ENCODE measurements at regions not wholly inside any gene's neighbourhood (a gene's known extent, or its start where the extent isn't known, plus 50 kb on each side); places are given as distances from the start of the nearest gene placed in this dataset.

- TF ChIP-seq ZNF433 (tag by site-specific recombination; IDR thresholded peaks at IDR 0.05; ENCODE audit: low read depth) (no peak), ZNF391 (tag by site-specific recombination; IDR thresholded peaks at IDR 0.05; ENCODE audit: borderline replicate concordance, low read depth) (no peak), GLI4 (tag by site-specific recombination; IDR thresholded peaks at IDR 0.05) (no peak), ZNF266 (tag by site-specific recombination; IDR thresholded peaks at IDR 0.05; ENCODE audit: low read depth) (no peak), SALL2 (tag by site-specific recombination; IDR thresholded peaks at IDR 0.05; ENCODE audit: borderline replicate concordance) (no peak)
- TF ChIP-seq, protein P1, sequence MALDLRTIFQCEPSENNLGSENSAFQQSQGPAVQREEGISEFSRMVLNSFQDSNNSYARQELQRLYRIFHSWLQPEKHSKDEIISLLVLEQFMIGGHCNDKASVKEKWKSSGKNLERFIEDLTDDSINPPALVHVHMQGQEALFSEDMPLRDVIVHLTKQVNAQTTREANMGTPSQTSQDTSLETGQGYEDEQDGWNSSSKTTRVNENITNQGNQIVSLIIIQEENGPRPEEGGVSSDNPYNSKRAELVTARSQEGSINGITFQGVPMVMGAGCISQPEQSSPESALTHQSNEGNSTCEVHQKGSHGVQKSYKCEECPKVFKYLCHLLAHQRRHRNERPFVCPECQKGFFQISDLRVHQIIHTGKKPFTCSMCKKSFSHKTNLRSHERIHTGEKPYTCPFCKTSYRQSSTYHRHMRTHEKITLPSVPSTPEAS (tag by site-specific recombination; IDR thresholded peaks at IDR 0.05), result no peak
- H3K4me1 ChIP-seq (ENCODE audit: control insufficient read depth, insufficient read depth, low read length), result no peaks in the 10 kb centered on the region
- H3K4me3 ChIP-seq (ENCODE audit: low read depth, low read length), result no peak overlapping the region
- ChIA-PET POLR2A (interaction anchor here (0.6 to 1.4 kb wide), 2 partner anchors 289 to 394 kb away, joined by 3 read pairs; partner anchors contain the start of gene ID2), CTCF (interaction anchor here (0.6 kb wide), 1 partner anchor 1068 kb away, joined by 3 read pairs; no protein-coding TSS in a partner anchor)
- H3K27ac ChIP-seq (ENCODE audit: extremely low read depth, low read depth, low read length), result no peak overlapping the region
- H3K36me3 ChIP-seq (ENCODE audit: control insufficient read depth in 2 of 2, insufficient read depth in 1 of 2, low read length in 2 of 2), result no peaks in the 10 kb centered on the region
- no peaks in the 10 kb centered on the region for H3K9me3 ChIP-seq (ENCODE audit: control insufficient read depth, insufficient read depth, low read depth, low read length)
These were observed 393.6 kb upstream of the ID2 start for GRCh38 chr2:8288206-8288605.

GRCh38 chr2:8289111-8289510, 392.7 kb upstream of the ID2 start:
- H3K27ac ChIP-seq (ENCODE audit: extremely low read depth, low read depth, low read length), result no peak overlapping the region
- H3K36me3 ChIP-seq (ENCODE audit: control insufficient read depth in 2 of 2, insufficient read depth in 1 of 2, low read length in 2 of 2), result no peaks in the 10 kb centered on the region
- ChIA-PET CTCF (no interaction called here), POLR2A (interaction anchor here (1.4 kb wide), 1 partner anchor 393 kb away, joined by 3 read pairs; the partner anchor contains the start of gene ID2)
- TF ChIP-seq ZNF112 (tag by site-specific recombination; IDR thresholded peaks at IDR 0.05), result no peak
- no peak for TF ChIP-seq ZNF223 (tag by site-specific recombination; IDR thresholded peaks at IDR 0.05)
- TF ChIP-seq ZNF768 (tag by site-specific recombination; IDR thresholded peaks at IDR 0.05), result no peak
- TF ChIP-seq, protein P2, sequence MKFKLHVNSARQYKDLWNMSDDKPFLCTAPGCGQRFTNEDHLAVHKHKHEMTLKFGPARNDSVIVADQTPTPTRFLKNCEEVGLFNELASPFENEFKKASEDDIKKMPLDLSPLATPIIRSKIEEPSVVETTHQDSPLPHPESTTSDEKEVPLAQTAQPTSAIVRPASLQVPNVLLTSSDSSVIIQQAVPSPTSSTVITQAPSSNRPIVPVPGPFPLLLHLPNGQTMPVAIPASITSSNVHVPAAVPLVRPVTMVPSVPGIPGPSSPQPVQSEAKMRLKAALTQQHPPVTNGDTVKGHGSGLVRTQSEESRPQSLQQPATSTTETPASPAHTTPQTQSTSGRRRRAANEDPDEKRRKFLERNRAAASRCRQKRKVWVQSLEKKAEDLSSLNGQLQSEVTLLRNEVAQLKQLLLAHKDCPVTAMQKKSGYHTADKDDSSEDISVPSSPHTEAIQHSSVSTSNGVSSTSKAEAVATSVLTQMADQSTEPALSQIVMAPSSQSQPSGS (tag by site-specific recombination; IDR thresholded peaks at IDR 0.05; ENCODE audit: low read depth), result no peak
- no peak for TF ChIP-seq EGR2 (tag by site-specific recombination; IDR thresholded peaks at IDR 0.05; ENCODE audit: low read depth)
- TF ChIP-seq KLF10 (tag by site-specific recombination; IDR thresholded peaks at IDR 0.05), result no peak
- no peak for TF ChIP-seq ZNF555 (tag by site-specific recombination; conservative IDR thresholded peaks at IDR 0.05)
- H3K4me1 ChIP-seq (ENCODE audit: control insufficient read depth, insufficient read depth, low read length), result no peaks in the 10 kb centered on the region
- H3K9me3 ChIP-seq (ENCODE audit: control insufficient read depth, insufficient read depth, low read depth, low read length), result no peaks in the 10 kb centered on the region
- H3K4me3 ChIP-seq (ENCODE audit: low read depth, low read length), result no peak overlapping the region

DNA sequence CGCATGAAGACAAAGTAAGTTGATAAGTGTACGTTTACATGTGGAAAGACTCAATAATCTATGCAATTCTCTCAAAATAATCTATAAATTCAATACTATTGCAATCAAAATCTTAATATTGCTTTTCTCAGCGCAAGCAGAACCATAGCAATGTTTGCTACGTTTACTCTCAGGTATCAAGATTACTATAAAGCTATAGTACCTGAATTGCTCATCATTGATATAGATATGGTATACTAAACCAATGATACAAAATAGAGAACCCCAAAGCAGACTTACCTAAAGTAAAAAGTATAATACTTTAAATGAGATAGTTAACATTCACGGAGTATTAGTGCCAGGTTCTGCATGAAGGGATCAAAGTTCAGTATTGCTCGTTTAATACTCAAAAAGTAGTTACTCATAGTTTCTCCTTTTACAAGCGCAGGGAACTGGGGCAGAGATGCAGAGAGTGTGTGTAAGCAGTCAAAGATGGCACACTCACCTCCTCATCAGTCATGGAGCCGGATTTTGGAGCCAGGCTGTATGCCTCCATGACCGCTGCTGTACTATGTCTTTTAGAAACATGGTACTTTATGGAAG, 391.0 kb upstream of the ID2 start:
- ChIA-PET POLR2A (interaction anchor here (0.6 kb wide), 1 partner anchor 1364 kb away, joined by 3 read pairs; no protein-coding TSS in a partner anchor), CTCF (interaction anchor here (0.6 kb wide), 1 partner anchor 28 kb away, joined by 4 read pairs; no protein-coding TSS in a partner anchor)
- Histone ChIP-seq H3K27ac (ENCODE audit: extremely low read depth, low read depth, low read length) (no peak overlapping the region), H3K36me3 (ENCODE audit: control insufficient read depth in 2 of 2, insufficient read depth in 1 of 2, low read length in 2 of 2) (no peaks in the 10 kb centered on the region), H3K9me3 (ENCODE audit: control insufficient read depth, insufficient read depth, low read depth, low read length) (no peaks in the 10 kb centered on the region), H3K4me1 (ENCODE audit: control insufficient read depth, insufficient read depth, low read length) (no peaks in the 10 kb centered on the region), H3K4me3 (ENCODE audit: low read depth, low read length) (no peak overlapping the region)
- no peak for TF ChIP-seq ZNF423 (tag by site-specific recombination; IDR thresholded peaks at IDR 0.05)
- no peak for TF ChIP-seq ZNF133 (tag by site-specific recombination; IDR thresholded peaks at IDR 0.05)
- TF ChIP-seq, protein P3, sequence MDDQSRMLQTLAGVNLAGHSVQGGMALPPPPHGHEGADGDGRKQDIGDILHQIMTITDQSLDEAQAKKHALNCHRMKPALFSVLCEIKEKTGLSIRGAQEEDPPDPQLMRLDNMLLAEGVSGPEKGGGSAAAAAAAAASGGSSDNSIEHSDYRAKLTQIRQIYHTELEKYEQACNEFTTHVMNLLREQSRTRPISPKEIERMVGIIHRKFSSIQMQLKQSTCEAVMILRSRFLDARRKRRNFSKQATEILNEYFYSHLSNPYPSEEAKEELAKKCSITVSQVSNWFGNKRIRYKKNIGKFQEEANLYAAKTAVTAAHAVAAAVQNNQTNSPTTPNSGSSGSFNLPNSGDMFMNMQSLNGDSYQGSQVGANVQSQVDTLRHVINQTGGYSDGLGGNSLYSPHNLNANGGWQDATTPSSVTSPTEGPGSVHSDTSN (CRISPR knock-in tag; IDR thresholded peaks at IDR 0.05), result no peak
- TF ChIP-seq ZNF768 (tag by site-specific recombination; IDR thresholded peaks at IDR 0.05), result no peak
- TF ChIP-seq ZNF239 (tag by site-specific recombination; IDR thresholded peaks at IDR 0.05), result no peak
- no peak for TF ChIP-seq ZNF549 (tag by site-specific recombination; IDR thresholded peaks at IDR 0.05)
- TF ChIP-seq WT1 (tag by site-specific recombination; IDR thresholded peaks at IDR 0.05), result no peak
- TF ChIP-seq, protein P4, sequence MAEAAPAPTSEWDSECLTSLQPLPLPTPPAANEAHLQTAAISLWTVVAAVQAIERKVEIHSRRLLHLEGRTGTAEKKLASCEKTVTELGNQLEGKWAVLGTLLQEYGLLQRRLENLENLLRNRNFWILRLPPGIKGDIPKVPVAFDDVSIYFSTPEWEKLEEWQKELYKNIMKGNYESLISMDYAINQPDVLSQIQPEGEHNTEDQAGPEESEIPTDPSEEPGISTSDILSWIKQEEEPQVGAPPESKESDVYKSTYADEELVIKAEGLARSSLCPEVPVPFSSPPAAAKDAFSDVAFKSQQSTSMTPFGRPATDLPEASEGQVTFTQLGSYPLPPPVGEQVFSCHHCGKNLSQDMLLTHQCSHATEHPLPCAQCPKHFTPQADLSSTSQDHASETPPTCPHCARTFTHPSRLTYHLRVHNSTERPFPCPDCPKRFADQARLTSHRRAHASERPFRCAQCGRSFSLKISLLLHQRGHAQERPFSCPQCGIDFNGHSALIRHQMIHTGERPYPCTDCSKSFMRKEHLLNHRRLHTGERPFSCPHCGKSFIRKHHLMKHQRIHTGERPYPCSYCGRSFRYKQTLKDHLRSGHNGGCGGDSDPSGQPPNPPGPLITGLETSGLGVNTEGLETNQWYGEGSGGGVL (tag by site-specific recombination; IDR thresholded peaks at IDR 0.05), result no peak
- TF ChIP-seq BCL11B (tag by site-specific recombination; IDR thresholded peaks at IDR 0.05; ENCODE audit: low read depth), result no peak
- TF ChIP-seq, protein P5, sequence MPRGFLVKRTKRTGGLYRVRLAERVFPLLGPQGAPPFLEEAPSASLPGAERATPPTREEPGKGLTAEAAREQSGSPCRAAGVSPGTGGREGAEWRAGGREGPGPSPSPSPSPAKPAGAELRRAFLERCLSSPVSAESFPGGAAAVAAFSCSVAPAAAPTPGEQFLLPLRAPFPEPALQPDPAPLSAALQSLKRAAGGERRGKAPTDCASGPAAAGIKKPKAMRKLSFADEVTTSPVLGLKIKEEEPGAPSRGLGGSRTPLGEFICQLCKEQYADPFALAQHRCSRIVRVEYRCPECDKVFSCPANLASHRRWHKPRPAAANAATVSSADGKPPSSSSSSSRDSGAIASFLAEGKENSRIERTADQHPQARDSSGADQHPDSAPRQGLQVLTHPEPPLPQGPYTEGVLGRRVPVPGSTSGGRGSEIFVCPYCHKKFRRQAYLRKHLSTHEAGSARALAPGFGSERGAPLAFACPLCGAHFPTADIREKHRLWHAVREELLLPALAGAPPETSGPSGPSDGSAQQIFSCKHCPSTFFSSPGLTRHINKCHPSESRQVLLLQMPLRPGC (tag by site-specific recombination; IDR thresholded peaks at IDR 0.05), result no peak
- TF ChIP-seq ZNF394 (tag by site-specific recombination; IDR thresholded peaks at IDR 0.05; ENCODE audit: borderline replicate concordance), result no peak
